ENCODE measurements at regions not wholly inside any gene's neighbourhood (a gene's known extent, or its start where the extent isn't known, plus 50 kb on each side); places are given as distances from the start of the nearest gene placed in this dataset.

GRCh38 chr7:124681946-124682345 is 83.6 kb downstream of the GPR37 start:
- no peaks in the 10 kb centered on the region for H3K4me1 ChIP-seq
- H3K9me3 ChIP-seq = no peaks in the 10 kb centered on the region
- no peaks in the 10 kb centered on the region for H3K27me3 ChIP-seq
- no peak for DNase-seq (ENCODE audit: low spot score in 2 of 2)
- no peak overlapping the region for H3K4me3 ChIP-seq
- H3K36me3 ChIP-seq = no peaks in the 10 kb centered on the region
- TF ChIP-seq CTCF (IDR thresholded peaks at IDR 0.05) = no peak
- H3K27ac ChIP-seq = no peak overlapping the region
- intact Hi-C loops (cut with DNase I) = no loop called here

GRCh38 chr7:124680304-124680703 is 85.3 kb downstream of the GPR37 start:
- H3K4me3 ChIP-seq = no peak overlapping the region
- intact Hi-C loops (cut with DNase I) = no loop called here
- H3K9me3 ChIP-seq = no peaks in the 10 kb centered on the region
- no peak for DNase-seq (ENCODE audit: low spot score in 2 of 2)
- no peak overlapping the region for H3K27ac ChIP-seq
- TF ChIP-seq CTCF (IDR thresholded peaks at IDR 0.05) = no peak
- no peaks in the 10 kb centered on the region for H3K27me3 ChIP-seq
- no peaks in the 10 kb centered on the region for H3K4me1 ChIP-seq
- no peaks in the 10 kb centered on the region for H3K36me3 ChIP-seq

- intact Hi-C loops (cut with DNase I) = no loop called here
- no peak for DNase-seq (ENCODE audit: low spot score in 2 of 2)
- Histone ChIP-seq H3K4me1 (no peaks in the 10 kb centered on the region), H3K4me3 (no peak overlapping the region), H3K36me3 (no peaks in the 10 kb centered on the region), H3K27me3 (no peaks in the 10 kb centered on the region), H3K27ac (no peak overlapping the region), H3K9me3 (no peaks in the 10 kb centered on the region)
- TF ChIP-seq CTCF (IDR thresholded peaks at IDR 0.05) = no peak
Observed at GRCh38 chr7:124679586-124680225, 85.9 kb downstream of the GPR37 start.

GRCh38 chr7:124679146-124679545 is 86.4 kb downstream of the GPR37 start:
- TF ChIP-seq CTCF (IDR thresholded peaks at IDR 0.05) = no peak
- H3K27ac ChIP-seq = no peak overlapping the region
- H3K36me3 ChIP-seq = no peaks in the 10 kb centered on the region
- no peaks in the 10 kb centered on the region for H3K9me3 ChIP-seq
- no peaks in the 10 kb centered on the region for H3K4me1 ChIP-seq
- no peaks in the 10 kb centered on the region for H3K27me3 ChIP-seq
- H3K4me3 ChIP-seq = no peak overlapping the region
- no peak for DNase-seq (ENCODE audit: low spot score in 2 of 2)
- intact Hi-C loops (cut with DNase I) = no loop called here

- no peak overlapping the region for H3K27ac ChIP-seq
- intact Hi-C loops (cut with DNase I) = no loop called here
- no peak overlapping the region for H3K4me3 ChIP-seq
- H3K27me3 ChIP-seq = no peaks in the 10 kb centered on the region
- no peak for TF ChIP-seq CTCF (IDR thresholded peaks at IDR 0.05)
- DNase-seq (ENCODE audit: low spot score in 2 of 2) = no peak
- H3K36me3 ChIP-seq = no peaks in the 10 kb centered on the region
- H3K9me3 ChIP-seq = no peaks in the 10 kb centered on the region
- H3K4me1 ChIP-seq = no peaks in the 10 kb centered on the region
Observed at GRCh38 chr7:124674451-124674850, 91.1 kb downstream of the GPR37 start.

- Histone ChIP-seq H3K4me1 (no peaks in the 10 kb centered on the region), H3K9me3 (no peaks in the 10 kb centered on the region), H3K27me3 (no peaks in the 10 kb centered on the region), H3K4me3 (no peak overlapping the region), H3K36me3 (no peaks in the 10 kb centered on the region), H3K27ac (no peak overlapping the region)
- intact Hi-C loops (cut with DNase I) = no loop called here
- TF ChIP-seq CTCF (IDR thresholded peaks at IDR 0.05) = no peak
- DNase-seq (ENCODE audit: low spot score in 2 of 2) = no peak
Observed at GRCh38 chr7:124672011-124672410, 93.6 kb downstream of the GPR37 start.
